Eye (tissue), 1 donor: ENCODE measurements at regions not wholly inside any gene's neighbourhood (a gene's known extent, or its start where the extent isn't known, plus 50 kb on each side); places are given as distances from the start of the nearest gene placed in this dataset.
"Not testable (repeated sequence)": the region's sequence is repeated elsewhere in the genome, so short reads cannot be mapped to it uniquely, and the experiment has no call there.

Source experiments
- DNase-seq: peaks from one replicate; pipeline ENCODE4 v3.0.0-alpha.2; 2015

GRCh38 chr11:3513311-3513710, 128.5 kb downstream of the ART5 start:
- DNase-seq, result peak; percentile 1

GRCh38 chr11:3512751-3513150, 129.0 kb downstream of the ART5 start:
- DNase-seq, result peak; percentile 4

- peak; percentile 30 for DNase-seq
Measured at GRCh38 chr11:3512133-3512703, 129.6 kb downstream of the ART5 start.

- not testable (repeated sequence) for DNase-seq
Measured at GRCh38 chr11:3511416-3512132, 130.2 kb downstream of the ART5 start.

- DNase-seq, result not testable (repeated sequence)
Measured at GRCh38 chr11:3509563-3509962, 130.6 kb upstream of the ZNF195 start.

- not testable (repeated sequence) for DNase-seq
Measured at GRCh38 chr11:3499198-3499597, 120.3 kb upstream of the ZNF195 start.

- not testable (repeated sequence) for DNase-seq
Measured at GRCh38 chr11:3498356-3498755, 119.4 kb upstream of the ZNF195 start.

- not testable (repeated sequence) for DNase-seq
Measured at GRCh38 chr11:3493152-3493551, 114.2 kb upstream of the ZNF195 start.

GRCh38 chr11:3488003-3488402, 109.1 kb upstream of the ZNF195 start:
- not testable (repeated sequence) for DNase-seq

- DNase-seq, result not testable (repeated sequence)
Measured at GRCh38 chr11:3485737-3486136, 106.8 kb upstream of the ZNF195 start.

GRCh38 chr11:3476937-3477885, 98.3 kb upstream of the ZNF195 start:
- DNase-seq, result not testable (repeated sequence)

GRCh38 chr11:3476084-3476936, 97.4 kb upstream of the ZNF195 start:
- DNase-seq, result not testable (repeated sequence)

GRCh38 chr11:3468963-3469362, 90.0 kb upstream of the ZNF195 start:
- not testable (repeated sequence) for DNase-seq

- DNase-seq, result not testable (repeated sequence)
Measured at GRCh38 chr11:3467599-3467998, 88.7 kb upstream of the ZNF195 start.

- DNase-seq, result not testable (repeated sequence)
Measured at GRCh38 chr11:3455666-3456065, 76.7 kb upstream of the ZNF195 start.

- DNase-seq, result peak; percentile 59
Measured at GRCh38 chr11:3454844-3455243, 75.9 kb upstream of the ZNF195 start.

- DNase-seq, result not testable (repeated sequence)
Measured at GRCh38 chr11:3453596-3454256, 74.8 kb upstream of the ZNF195 start.

- not testable (repeated sequence) for DNase-seq
Measured at GRCh38 chr11:3450822-3451221, 71.9 kb upstream of the ZNF195 start.

GRCh38 chr11:3445535-3445934, 66.6 kb upstream of the ZNF195 start:
- not testable (repeated sequence) for DNase-seq

GRCh38 chr11:3444420-3444744, 65.4 kb upstream of the ZNF195 start:
- not testable (repeated sequence) for DNase-seq

- not testable (repeated sequence) for DNase-seq
Measured at GRCh38 chr11:3443700-3444419, 64.9 kb upstream of the ZNF195 start.
